HuH-7 (cell line): ENCODE measurements at regions not wholly inside any gene's neighbourhood (a gene's known extent, or its start where the extent isn't known, plus 50 kb on each side); places are given as distances from the start of the nearest gene placed in this dataset.

Source experiments
- DNase-seq: peaks from one replicate; pipeline ENCODE4 v3.0.0; 2011; ENCODE audit warnings: low spot score

GRCh38 chr10:121662531-121662930 lies 64.3 kb upstream of the FGFR2 start:
- no peak for DNase-seq

- no peak for DNase-seq
These were observed 63.2 kb upstream of the FGFR2 start for GRCh38 chr10:121661451-121661851.

- DNase-seq, result no peak
These were observed 61.0 kb upstream of the FGFR2 start for GRCh38 chr10:121659236-121659635.

- no peak for DNase-seq
These were observed 60.4 kb upstream of the FGFR2 start for GRCh38 chr10:121658611-121659010.

GRCh38 chr10:121658111-121658510 lies 59.9 kb upstream of the FGFR2 start:
- no peak for DNase-seq

GRCh38 chr10:121655254-121656144 lies 57.3 kb upstream of the FGFR2 start:
- no peak for DNase-seq

GRCh38 chr10:121654021-121654545 lies 55.8 kb upstream of the FGFR2 start:
- DNase-seq, result no peak

- no peak for DNase-seq
These were observed 55.4 kb upstream of the FGFR2 start for GRCh38 chr10:121653608-121654007.

GRCh38 chr10:121648493-121648892 lies 50.2 kb upstream of the FGFR2 start:
- DNase-seq, result no peak

- DNase-seq, result no peak
These were observed 49.8 kb upstream of the FGFR2 start for GRCh38 chr10:121648059-121648458.
